ENCODE measurements at regions not wholly inside any gene's neighbourhood (a gene's known extent, or its start where the extent isn't known, plus 50 kb on each side); places are given as distances from the start of the nearest gene placed in this dataset.

DNA sequence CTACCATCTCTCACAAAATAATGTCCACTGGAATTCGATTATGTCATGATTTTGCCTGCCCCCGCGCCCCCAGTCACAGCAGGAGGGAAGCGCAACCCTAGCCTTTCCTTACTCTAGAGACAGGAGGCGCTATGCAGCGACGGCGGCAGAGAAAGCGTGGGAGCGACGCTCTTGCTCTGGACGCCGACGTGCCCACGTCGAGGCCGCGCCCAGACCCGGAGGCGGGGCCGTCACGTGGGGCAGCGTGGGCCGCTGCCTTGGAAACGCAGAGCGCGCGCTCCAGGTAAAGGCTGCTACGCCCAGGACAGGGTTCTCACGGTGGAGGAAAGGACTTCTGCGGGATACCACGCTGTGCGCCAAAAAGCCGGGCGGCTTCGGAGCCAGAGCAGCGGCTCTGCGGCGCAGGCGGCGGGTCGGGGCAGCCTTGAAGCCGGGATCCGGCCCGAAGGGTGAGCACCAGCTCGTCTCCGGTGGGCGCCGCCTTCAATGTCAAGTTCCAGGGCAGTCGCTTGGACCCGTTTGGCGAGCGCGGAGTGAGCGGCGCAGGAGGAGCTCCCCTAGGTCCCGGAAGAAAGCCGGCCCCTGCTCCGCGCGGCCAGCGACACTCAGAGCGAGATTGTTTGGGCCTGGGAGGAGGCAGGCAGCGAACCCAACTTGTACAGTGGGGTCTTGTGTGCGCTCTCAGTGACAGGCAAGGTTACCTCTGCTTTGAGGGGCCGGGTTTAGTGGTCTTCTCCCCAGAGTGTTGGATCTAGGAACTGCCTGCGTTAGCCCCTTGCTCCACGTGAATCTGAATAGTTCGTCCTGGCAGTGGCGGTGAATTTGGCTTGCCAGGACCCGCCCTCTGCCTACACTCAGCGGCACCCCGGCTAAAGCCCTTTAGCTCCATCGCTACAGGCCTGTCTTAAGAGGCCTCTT, 121.7 kb downstream of the MRPL57 start (continued):
- TF ChIP-seq, protein P1, sequence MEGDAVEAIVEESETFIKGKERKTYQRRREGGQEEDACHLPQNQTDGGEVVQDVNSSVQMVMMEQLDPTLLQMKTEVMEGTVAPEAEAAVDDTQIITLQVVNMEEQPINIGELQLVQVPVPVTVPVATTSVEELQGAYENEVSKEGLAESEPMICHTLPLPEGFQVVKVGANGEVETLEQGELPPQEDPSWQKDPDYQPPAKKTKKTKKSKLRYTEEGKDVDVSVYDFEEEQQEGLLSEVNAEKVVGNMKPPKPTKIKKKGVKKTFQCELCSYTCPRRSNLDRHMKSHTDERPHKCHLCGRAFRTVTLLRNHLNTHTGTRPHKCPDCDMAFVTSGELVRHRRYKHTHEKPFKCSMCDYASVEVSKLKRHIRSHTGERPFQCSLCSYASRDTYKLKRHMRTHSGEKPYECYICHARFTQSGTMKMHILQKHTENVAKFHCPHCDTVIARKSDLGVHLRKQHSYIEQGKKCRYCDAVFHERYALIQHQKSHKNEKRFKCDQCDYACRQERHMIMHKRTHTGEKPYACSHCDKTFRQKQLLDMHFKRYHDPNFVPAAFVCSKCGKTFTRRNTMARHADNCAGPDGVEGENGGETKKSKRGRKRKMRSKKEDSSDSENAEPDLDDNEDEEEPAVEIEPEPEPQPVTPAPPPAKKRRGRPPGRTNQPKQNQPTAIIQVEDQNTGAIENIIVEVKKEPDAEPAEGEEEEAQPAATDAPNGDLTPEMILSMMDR (conservative IDR thresholded peaks at IDR 0.05; ENCODE audit: low read depth, low read length): peak; percentile 93

DNA sequence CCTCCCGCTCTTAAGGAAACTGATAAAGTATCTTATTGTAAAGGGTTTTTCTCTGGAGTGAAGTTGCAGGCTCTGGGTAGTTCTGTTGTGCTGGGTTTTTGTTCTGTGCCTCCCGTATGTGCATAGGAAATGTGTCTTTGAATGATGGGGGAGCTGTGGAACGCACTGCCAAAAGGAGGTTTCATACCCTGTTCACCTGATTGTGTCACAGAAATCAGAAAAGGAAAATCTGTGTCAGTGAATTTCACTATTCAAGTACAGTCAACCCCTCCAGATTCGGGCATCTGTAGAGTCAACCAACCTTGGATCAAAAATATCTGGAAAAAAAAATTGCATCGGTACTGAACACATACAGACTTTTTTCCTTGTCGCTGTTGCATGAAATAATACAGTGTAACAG, 127.8 kb downstream of the MRPL57 start:
- H2BK120ac ChIP-seq (ENCODE audit: low read depth, low read length): no peak overlapping the region
- dilution Hi-C loops (cut with HindIII; ENCODE audit: low sequenced_read_pairs, unreplicated experiment) (no loop called here), intact Hi-C loops (cut with micrococcal nuclease) (no loop called here), in situ Hi-C loops (cut with MboI; ENCODE audit: low sequenced_read_pairs) (no loop called here)
- H4K5ac ChIP-seq (ENCODE audit: low read depth, low read length): no peak overlapping the region
- WGBS, 2 experiments (ENCODE audit: extremely low coverage in 2 of 2, insufficient read length in 1 of 2): no CpG with 5 or more reads among the region's 6 CpGs
- no peaks in the 10 kb centered on the region for H3K4me1 ChIP-seq (ENCODE audit: control insufficient read depth, insufficient read depth, low read length)
- ChIA-PET CTCF (no interaction called here), POLR2A (ENCODE audit: unreplicated experiment) (no interaction called here)
- DNase-seq: no peak
- no peak overlapping the region for H2BK5ac ChIP-seq (ENCODE audit: low read depth, low read length, poor library complexity, severe bottlenecking)
- no peaks in the 10 kb centered on the region for H3K36me3 ChIP-seq (ENCODE audit: control insufficient read depth, insufficient read depth, low read length)
- H2BK15ac ChIP-seq (ENCODE audit: low read depth, low read length): no peak overlapping the region
- H3K4me2 ChIP-seq (ENCODE audit: low read depth, low read length): no peak overlapping the region
- H3K27ac ChIP-seq (ENCODE audit: insufficient read depth, low read length): no peak overlapping the region
- H3K27me3 ChIP-seq (ENCODE audit: control insufficient read depth, insufficient read depth, low read length): no peaks in the 10 kb centered on the region
- no peak overlapping the region for H2BK20ac ChIP-seq (ENCODE audit: low read depth, low read length)
- no peak overlapping the region for H3K23ac ChIP-seq (ENCODE audit: low read depth, low read length)
- no peak for ATAC-seq (ENCODE audit: low read depth)
- no peaks in the 10 kb centered on the region for H3K9me1 ChIP-seq (ENCODE audit: insufficient read depth, low read length)
- no peak overlapping the region for H2AFZ ChIP-seq (replicated peaks; ENCODE audit: low read length, poor library complexity)
- H3K4me3 ChIP-seq (ENCODE audit: insufficient read depth, low read depth, low read length): no peak overlapping the region
- no peaks in the 10 kb centered on the region for H4K20me1 ChIP-seq (ENCODE audit: insufficient read depth, low read length)
- H2AK9ac ChIP-seq (replicated peaks; ENCODE audit: low read depth, low read length, poor library complexity): no peak overlapping the region
- H3K9me3 ChIP-seq (ENCODE audit: control insufficient read depth, insufficient read depth, low read length): no peaks in the 10 kb centered on the region
- peaks cover 0 to under 1% of the 10 kb centered on the region in 2 experiments; a peak in 3 of 4 replicates for H3K79me1 ChIP-seq (ENCODE audit: low read depth in 1 of 2, low read length in 2 of 2)
- H3K14ac ChIP-seq (replicated peaks; ENCODE audit: low read depth, low read length): no peak overlapping the region
- no peak overlapping the region for H3K4ac ChIP-seq (ENCODE audit: low read depth, low read length)
- H3K56ac ChIP-seq (ENCODE audit: extremely low read depth, insufficient read depth, low read length): no peak overlapping the region
- no peak overlapping the region for H4K8ac ChIP-seq (ENCODE audit: low read depth in 2 of 2, low read length in 2 of 2)
- no peak overlapping the region for H3K18ac ChIP-seq (ENCODE audit: low read depth, low read length)
- H3K9ac ChIP-seq (ENCODE audit: low read depth, low read length): no peak overlapping the region
- no TSS peak for BruUV-seq (replicated peaks)
- H2AK5ac ChIP-seq (ENCODE audit: low read depth, low read length): no peak overlapping the region
- no peak overlapping the region for H4K91ac ChIP-seq (ENCODE audit: insufficient read depth, low read depth, low read length)
- TF ChIP-seq MAFK (IDR thresholded peaks at IDR 0.05; ENCODE audit: low read depth, low read length) (no peak), FOS (IDR thresholded peaks at IDR 0.05; ENCODE audit: low read depth, low read length) (no peak), CHD1 (IDR thresholded peaks at IDR 0.05; ENCODE audit: low read depth, low read length) (no peak), NFE2L2 (IDR thresholded peaks at IDR 0.05; ENCODE audit: low read depth, low read length) (no peak), RAD21 (IDR thresholded peaks at IDR 0.05; ENCODE audit: low read length) (no peak), MAZ (IDR thresholded peaks at IDR 0.05; ENCODE audit: borderline replicate concordance, low read depth, low read length) (no peak), SMC3 (IDR thresholded peaks at IDR 0.05; ENCODE audit: low read depth, low read length) (no peak), BHLHE40 (IDR thresholded peaks at IDR 0.05; ENCODE audit: low read depth, low read length) (no peak)
- TF ChIP-seq, protein P1 (conservative IDR thresholded peaks at IDR 0.05; ENCODE audit: low read depth, low read length): no peak
- TF ChIP-seq, protein P2, sequence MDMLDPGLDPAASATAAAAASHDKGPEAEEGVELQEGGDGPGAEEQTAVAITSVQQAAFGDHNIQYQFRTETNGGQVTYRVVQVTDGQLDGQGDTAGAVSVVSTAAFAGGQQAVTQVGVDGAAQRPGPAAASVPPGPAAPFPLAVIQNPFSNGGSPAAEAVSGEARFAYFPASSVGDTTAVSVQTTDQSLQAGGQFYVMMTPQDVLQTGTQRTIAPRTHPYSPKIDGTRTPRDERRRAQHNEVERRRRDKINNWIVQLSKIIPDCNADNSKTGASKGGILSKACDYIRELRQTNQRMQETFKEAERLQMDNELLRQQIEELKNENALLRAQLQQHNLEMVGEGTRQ (IDR thresholded peaks at IDR 0.05; ENCODE audit: low read depth, low read length): no peak

Data from IMR-90 (cell line).